ENCODE measurements at regions not wholly inside any gene's neighbourhood (a gene's known extent, or its start where the extent isn't known, plus 50 kb on each side); places are given as distances from the start of the nearest gene placed in this dataset.

DNA sequence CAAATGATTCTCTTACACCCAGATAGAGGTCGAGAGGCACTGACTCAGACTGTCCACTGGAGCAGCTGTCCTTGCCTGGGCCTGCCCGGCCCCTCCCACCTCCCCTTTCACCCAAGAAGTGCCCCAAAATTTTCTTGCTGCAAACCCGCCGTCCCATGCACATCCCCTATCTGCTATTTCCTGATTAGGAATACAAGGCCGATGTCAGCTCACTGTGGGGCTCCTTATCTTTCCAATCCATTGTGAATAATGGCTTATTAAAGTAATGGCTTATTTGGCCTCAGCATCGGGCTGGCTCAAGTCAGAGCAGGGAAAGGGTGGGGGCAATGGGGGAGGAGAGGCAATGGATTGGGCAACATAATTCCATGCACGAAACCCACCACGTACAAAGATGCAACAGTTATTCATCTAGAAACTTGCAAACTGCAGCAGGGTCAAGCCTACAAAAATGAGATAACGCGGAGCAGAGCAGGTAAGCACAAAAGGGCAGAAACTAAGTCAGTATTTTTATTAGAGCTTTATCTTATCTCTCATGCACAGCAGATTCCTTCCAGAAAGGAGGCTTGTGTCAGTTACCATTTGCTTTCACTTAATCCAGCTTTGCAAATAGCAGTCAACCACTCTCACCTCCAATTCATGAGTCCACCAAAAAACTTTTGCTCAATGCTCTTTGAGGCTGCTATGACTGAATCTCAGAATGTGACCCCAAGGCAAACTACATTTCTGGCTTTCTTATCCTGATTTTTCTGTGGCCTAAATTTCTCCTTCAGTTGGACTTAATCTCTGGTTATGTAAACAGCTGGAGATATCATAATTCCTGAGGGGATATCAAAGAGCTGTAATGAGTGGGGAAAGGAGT lies 138.2 kb upstream of the OSMR start:
- Mint-ChIP-seq H3K4me3 (no peak overlapping the region), H3K9me3 (no peaks in the 10 kb centered on the region), H3K27me3 (no peaks in the 10 kb centered on the region), H3K36me3 (ENCODE audit: low read depth) (no peaks in the 10 kb centered on the region), H3K27ac (no peak overlapping the region), H3K4me1 (ENCODE audit: low read depth) (no peaks in the 10 kb centered on the region)
- intact Hi-C loops (cut with micrococcal nuclease), result no loop called here

DNA sequence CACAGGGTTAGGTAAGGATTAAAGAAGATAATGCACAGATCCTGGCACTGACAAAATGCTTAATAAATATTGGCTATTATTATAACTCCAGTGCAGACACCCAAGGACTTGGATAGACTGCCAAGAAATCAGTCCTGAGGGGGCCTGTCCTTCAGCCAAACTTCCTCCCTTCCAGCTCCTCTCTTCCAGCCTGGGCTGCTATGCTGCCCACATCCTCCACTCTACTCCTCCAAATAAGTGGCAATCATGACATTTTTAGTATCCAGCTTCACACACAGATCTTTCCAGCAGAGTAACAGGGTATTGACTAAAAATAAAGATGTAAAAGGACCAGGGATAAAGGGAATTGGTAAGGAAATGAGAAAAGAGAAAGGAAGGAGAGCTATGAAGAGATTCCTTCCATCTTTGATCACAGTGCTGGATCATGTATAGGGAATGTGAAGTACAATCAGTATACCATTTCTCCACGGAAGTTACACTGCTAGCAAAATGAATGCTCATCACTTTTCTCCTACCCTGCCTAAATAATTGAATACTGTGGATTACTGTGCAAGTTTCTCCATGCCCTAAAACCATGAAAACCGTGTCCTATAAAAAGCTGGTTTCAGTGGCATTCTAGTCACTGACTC lies 136.0 kb upstream of the OSMR start:
- Mint-ChIP-seq H3K4me3 (no peak overlapping the region), H3K4me1 (ENCODE audit: low read depth) (no peaks in the 10 kb centered on the region), H3K36me3 (ENCODE audit: low read depth) (no peaks in the 10 kb centered on the region), H3K9me3 (no peaks in the 10 kb centered on the region), H3K27ac (no peak overlapping the region), H3K27me3 (no peaks in the 10 kb centered on the region)
- intact Hi-C loops (cut with micrococcal nuclease), result no loop called here

DNA sequence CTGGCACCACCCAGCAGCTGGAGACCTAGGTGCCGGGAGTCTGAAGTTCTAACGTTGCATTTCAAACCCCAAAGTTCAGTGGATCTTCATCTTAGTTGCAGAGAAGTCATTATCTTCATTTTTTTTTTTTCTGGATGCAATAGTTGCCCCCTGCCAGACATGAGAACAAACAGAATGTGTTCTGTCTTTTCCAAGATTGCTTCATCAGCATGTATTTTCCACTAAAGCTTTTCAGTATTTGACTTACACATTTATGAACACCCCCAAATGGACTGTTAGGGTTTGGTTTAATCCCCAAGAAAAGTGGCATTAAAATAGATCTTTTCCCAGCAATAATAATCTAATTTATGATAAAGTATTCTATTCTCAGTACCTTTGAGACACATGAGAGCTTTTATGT lies 135.2 kb upstream of the OSMR start:
- Mint-ChIP-seq H3K27ac (no peak overlapping the region), H3K4me1 (ENCODE audit: low read depth) (no peaks in the 10 kb centered on the region), H3K36me3 (ENCODE audit: low read depth) (no peaks in the 10 kb centered on the region), H3K4me3 (no peak overlapping the region), H3K27me3 (no peaks in the 10 kb centered on the region), H3K9me3 (no peaks in the 10 kb centered on the region)
- intact Hi-C loops (cut with micrococcal nuclease), result no loop called here

DNA sequence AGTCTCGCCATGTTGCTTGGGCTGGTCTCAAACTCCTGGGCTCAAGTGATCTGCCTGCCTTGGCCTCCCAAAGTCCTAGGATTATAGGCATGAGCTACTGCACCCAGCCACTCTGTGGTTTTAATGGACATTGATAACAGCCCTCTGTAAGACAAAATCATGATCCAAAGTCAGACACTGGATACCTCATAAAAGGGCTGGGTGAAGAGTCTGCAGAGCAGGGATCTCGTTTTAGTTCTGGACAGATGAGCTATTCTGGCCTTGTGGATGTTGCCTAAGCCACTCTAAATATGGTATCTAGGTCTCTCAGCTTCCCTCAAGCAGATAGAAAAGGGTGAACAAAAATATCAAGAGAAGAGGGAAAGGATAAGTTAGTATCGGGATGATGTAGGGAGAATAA lies 133.4 kb upstream of the OSMR start:
- no peak overlapping the region for H3K27ac Mint-ChIP-seq
- no peaks in the 10 kb centered on the region for H3K27me3 Mint-ChIP-seq
- intact Hi-C loops (cut with micrococcal nuclease), result no loop called here
- H3K4me3 Mint-ChIP-seq, result no peak overlapping the region
- H3K9me3 Mint-ChIP-seq, result no peaks in the 10 kb centered on the region
- H3K36me3 Mint-ChIP-seq (ENCODE audit: low read depth), result no peaks in the 10 kb centered on the region
- H3K4me1 Mint-ChIP-seq (ENCODE audit: low read depth), result no peaks in the 10 kb centered on the region

DNA sequence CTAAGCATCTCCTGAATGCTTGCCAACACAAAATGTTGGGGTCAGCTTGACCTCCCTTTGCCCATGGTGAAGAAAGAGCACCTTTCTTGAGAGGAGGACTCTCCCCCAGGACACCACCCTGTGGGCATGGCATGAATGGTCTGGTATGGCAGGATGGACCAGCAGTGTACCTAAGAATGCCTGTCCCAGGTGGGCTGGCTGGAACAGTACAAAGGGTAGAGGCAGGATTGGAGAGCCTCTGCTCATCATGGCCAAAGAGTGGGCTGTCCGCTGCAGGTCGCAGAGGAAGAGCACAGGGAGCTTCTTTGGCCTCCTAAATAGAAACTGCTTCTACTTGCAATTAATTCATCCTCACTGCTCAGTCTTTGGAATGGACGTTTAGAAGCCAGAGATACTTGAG lies 131.6 kb upstream of the OSMR start:
- H3K9me3 Mint-ChIP-seq, result no peaks in the 10 kb centered on the region
- H3K36me3 Mint-ChIP-seq (ENCODE audit: low read depth), result no peaks in the 10 kb centered on the region
- intact Hi-C loops (cut with micrococcal nuclease), result no loop called here
- no peak overlapping the region for H3K4me3 Mint-ChIP-seq
- H3K27me3 Mint-ChIP-seq, result no peaks in the 10 kb centered on the region
- no peak overlapping the region for H3K27ac Mint-ChIP-seq
- no peaks in the 10 kb centered on the region for H3K4me1 Mint-ChIP-seq (ENCODE audit: low read depth)

DNA sequence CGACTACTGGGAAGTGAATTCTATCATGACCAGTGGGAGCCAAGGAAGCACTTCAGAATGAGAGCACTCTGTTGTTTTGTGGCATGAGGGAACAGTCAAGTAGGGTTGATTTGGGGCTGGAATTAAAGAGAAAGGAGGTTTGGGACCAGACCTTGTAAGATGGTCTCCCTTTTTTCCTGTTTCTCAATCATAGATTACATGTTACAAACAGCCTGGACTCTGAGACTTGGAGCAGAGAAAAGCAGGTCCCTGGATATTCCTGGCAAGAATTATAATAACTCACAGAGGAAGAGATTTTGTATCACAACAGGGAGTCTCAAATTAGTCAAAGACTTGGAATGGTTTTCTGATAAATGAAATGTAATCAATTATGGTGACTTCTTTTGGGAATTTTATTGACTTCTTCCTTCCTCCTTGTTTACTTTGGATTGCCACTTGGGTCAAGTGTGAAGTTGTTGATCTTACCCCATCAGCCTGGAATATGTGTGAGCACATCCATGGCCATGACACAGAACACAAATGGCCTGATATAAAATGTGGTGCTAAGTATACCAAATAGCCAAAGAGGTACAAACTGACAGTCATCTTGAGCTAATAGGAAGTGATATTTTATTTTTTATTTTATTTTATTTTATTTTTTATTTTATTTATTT lies 131.0 kb upstream of the OSMR start:
- no peaks in the 10 kb centered on the region for H3K27me3 Mint-ChIP-seq
- intact Hi-C loops (cut with micrococcal nuclease), result no loop called here
- no peaks in the 10 kb centered on the region for H3K9me3 Mint-ChIP-seq
- H3K4me1 Mint-ChIP-seq (ENCODE audit: low read depth), result no peaks in the 10 kb centered on the region
- H3K36me3 Mint-ChIP-seq (ENCODE audit: low read depth), result no peaks in the 10 kb centered on the region
- no peak overlapping the region for H3K4me3 Mint-ChIP-seq
- no peak overlapping the region for H3K27ac Mint-ChIP-seq

DNA sequence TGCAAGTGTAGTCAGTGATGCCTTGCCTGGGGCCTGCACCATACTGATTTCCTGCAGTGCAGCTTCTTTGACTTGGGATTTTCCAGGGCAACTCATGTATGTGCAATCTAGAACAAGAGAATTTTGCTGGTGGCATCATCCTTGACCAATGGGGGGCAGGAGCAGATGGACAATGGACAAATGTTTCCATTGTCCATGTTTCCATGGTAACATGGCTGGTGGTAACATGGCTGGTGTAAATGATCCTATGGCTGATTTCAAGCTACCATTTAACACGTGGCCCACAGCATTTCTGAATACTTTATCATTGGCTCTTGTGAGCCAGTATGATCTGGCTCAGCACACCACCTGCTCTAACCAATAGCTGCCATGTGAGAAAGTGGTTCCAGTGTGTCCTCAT lies 130.1 kb upstream of the OSMR start:
- Mint-ChIP-seq H3K36me3 (ENCODE audit: low read depth) (no peaks in the 10 kb centered on the region), H3K27me3 (no peaks in the 10 kb centered on the region), H3K4me1 (ENCODE audit: low read depth) (no peaks in the 10 kb centered on the region), H3K9me3 (no peaks in the 10 kb centered on the region), H3K27ac (no peak overlapping the region), H3K4me3 (no peak overlapping the region)
- intact Hi-C loops (cut with micrococcal nuclease), result no loop called here

DNA sequence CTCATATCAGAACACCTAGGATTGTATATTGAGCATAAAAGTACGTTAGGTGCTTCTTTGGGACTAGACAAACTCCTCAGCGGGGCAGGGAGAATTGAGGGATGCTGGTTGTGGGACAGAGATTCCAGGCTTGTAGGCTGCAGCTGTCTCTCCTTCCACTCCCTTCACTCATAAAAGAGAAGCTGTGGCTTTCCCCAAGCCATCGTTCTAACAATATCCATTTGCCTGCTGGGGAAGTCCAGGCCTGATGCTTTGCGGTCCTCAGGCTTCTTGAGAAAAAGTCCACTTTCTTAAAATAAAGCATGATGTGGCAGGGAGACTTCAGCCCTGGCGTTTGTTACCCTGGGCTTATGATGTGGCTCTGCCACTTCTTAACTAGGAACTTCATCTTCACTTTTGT lies 129.3 kb upstream of the OSMR start:
- intact Hi-C loops (cut with micrococcal nuclease), result no loop called here
- Mint-ChIP-seq H3K9me3 (no peaks in the 10 kb centered on the region), H3K36me3 (ENCODE audit: low read depth) (no peaks in the 10 kb centered on the region), H3K4me3 (no peak overlapping the region), H3K4me1 (ENCODE audit: low read depth) (no peaks in the 10 kb centered on the region), H3K27ac (no peak overlapping the region), H3K27me3 (no peaks in the 10 kb centered on the region)

DNA sequence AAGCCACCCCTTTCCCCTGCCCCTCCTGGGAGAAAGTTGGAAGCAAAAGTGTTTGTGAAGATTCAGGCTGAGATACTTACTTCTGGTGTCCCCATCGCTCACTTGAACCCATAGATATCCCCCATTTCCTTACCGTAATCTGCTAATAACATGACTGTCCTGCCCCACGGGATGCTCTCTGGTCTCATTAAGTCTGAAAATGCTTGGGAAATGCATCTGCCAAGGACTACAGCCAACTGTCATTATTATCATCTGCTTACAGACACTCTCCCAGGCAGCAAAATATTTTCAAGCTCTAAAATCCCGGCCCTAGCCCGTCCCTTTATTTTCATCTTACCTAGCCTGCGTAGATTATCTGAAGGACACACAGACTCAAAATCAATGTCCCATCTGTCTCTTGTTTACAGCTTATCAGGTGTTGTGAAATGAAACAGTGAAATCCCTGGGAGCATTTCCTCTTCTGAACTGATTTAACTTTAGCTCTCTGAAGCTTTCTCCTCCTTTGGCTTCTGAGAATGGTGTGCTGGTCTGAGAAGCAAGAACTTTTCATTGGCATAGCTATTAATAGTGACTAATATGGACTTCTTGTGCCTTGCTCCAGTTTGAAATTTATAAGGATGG lies 126.9 kb upstream of the OSMR start:
- Mint-ChIP-seq H3K27ac (no peak overlapping the region), H3K4me3 (no peak overlapping the region), H3K4me1 (ENCODE audit: low read depth) (no peaks in the 10 kb centered on the region), H3K9me3 (no peaks in the 10 kb centered on the region), H3K36me3 (ENCODE audit: low read depth) (no peaks in the 10 kb centered on the region), H3K27me3 (no peaks in the 10 kb centered on the region)
- intact Hi-C loops (cut with micrococcal nuclease), result no loop called here

DNA sequence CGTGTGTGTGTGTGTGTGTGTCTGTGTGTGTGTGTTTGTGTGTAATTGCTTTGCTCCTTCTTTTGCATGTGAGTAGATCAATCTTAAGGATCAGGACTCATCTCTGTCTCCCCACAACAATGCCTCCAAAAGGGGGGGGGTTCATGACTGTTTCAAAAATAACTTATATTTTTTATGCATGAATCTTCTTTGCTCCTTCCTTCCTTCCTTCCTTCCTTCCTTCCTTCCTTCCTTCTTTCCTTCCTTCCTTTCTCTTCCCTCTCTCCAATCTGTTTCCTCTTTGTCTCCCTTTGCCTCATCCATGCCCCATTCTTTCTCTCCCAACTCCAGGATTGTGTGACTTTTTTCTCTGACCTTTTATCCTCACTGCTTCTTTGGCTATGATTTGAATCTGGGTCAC lies 126.4 kb upstream of the OSMR start:
- no peak overlapping the region for H3K27ac Mint-ChIP-seq
- no peaks in the 10 kb centered on the region for H3K9me3 Mint-ChIP-seq
- H3K4me3 Mint-ChIP-seq, result no peak overlapping the region
- intact Hi-C loops (cut with micrococcal nuclease), result no loop called here
- no peaks in the 10 kb centered on the region for H3K4me1 Mint-ChIP-seq (ENCODE audit: low read depth)
- no peaks in the 10 kb centered on the region for H3K27me3 Mint-ChIP-seq
- H3K36me3 Mint-ChIP-seq (ENCODE audit: low read depth), result no peaks in the 10 kb centered on the region

DNA sequence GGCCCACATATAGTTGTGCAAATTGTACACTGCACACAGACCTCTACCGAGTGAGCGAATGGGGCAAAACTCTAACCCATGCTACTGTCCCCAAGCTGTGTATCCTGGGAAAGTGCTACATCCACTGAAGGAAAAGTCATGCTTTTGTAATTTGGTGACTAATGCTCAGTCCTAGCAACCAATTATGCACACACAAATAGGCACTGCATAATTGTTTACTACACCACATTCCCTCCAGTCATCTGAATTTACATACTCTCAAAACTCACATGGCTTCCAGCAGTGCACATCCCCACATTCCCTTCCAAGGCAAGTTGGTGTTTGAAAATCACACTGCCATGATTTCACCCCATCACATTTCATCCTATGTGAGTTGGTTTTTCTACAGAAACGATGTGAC lies 125.9 kb upstream of the OSMR start:
- Mint-ChIP-seq H3K27me3 (no peaks in the 10 kb centered on the region), H3K27ac (no peak overlapping the region), H3K9me3 (no peaks in the 10 kb centered on the region), H3K4me3 (no peak overlapping the region), H3K36me3 (ENCODE audit: low read depth) (no peaks in the 10 kb centered on the region), H3K4me1 (ENCODE audit: low read depth) (no peaks in the 10 kb centered on the region)
- intact Hi-C loops (cut with micrococcal nuclease), result no loop called here

DNA sequence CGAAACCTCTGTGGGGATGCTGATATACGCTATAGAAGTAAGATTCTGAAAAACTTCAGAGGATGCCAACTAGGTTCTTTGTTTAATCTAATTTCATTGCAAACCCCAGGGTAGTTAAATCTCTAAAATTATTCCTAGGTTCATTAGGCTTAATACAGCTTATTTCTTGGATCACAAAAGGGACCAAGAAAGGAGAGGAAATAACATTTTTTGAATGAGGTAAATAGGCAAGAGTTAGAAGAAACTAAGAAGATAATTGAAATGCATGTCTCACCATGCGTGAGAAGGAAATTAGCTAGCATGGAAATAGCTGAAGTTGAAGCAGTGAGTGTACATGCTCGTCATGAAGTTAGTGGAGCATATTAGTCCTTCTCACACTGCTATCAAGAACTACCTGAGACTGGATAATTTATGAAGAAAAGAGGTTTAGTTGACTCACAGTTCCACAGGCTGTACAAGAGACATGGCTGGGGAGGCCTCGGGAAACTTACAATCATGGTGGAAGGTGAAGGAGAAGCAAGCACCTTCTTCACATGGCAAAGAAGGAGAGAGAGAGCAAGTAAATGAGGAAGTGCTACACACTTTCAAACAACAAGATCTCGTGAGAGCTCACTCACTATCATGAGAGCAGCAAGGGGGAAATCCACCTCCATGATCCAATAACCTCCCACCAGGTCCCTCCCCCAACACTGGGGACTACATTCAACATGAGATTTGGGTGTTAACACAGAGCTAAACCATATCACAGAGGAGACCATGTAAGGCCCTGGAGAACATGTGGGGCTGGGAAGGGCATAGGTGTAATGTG lies 125.1 kb upstream of the OSMR start:
- no peaks in the 10 kb centered on the region for H3K4me1 Mint-ChIP-seq (ENCODE audit: low read depth)
- H3K27me3 Mint-ChIP-seq, result no peaks in the 10 kb centered on the region
- no peak overlapping the region for H3K4me3 Mint-ChIP-seq
- no peak overlapping the region for H3K27ac Mint-ChIP-seq
- no peaks in the 10 kb centered on the region for H3K9me3 Mint-ChIP-seq
- intact Hi-C loops (cut with micrococcal nuclease), result no loop called here
- no peaks in the 10 kb centered on the region for H3K36me3 Mint-ChIP-seq (ENCODE audit: low read depth)

DNA sequence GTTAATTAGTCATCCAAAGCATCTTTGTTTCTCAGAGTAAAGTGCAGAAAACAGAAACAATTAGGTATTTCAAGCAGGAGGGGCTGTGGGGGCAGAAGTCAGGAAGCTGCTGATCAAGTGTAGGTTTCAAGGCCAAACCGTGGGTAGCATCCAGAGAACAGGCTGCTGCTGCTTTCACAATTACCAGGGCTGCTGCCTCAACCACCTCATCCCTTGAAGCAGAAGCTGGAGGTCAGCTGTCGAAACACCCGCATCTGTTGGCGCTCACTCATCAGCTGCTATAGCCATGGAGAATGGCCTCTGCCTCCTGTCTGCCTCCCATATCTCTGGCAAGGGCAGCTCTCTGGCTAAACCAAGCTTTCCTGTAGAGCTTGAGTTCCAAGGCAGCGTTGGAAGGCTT lies 122.9 kb upstream of the OSMR start:
- Mint-ChIP-seq H3K36me3 (ENCODE audit: low read depth) (no peaks in the 10 kb centered on the region), H3K9me3 (no peaks in the 10 kb centered on the region), H3K4me1 (ENCODE audit: low read depth) (no peaks in the 10 kb centered on the region), H3K27me3 (peaks cover 1% of the 10 kb centered on the region), H3K4me3 (no peak overlapping the region), H3K27ac (no peak overlapping the region)
- intact Hi-C loops (cut with micrococcal nuclease), result no loop called here

DNA sequence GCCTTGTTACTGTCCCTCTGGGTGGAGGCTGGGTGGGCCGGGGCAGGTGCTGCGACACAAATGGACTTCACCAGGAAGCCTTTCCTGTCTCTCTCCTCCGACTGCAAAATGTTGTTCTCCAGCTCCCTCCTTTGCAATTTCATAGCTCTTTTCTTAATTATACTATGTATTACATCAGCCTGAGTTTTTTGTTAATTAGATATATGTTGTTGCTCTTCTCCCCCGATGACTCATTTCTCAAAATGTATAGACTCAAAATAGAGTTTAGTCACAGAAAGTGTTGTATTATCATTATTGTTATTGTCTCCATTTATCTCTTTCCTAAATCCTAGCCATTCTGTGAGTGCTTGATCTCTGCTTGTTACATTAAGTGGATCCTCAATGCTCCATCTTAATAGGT lies 122.4 kb upstream of the OSMR start:
- peaks cover 1% of the 10 kb centered on the region for H3K27me3 Mint-ChIP-seq
- no peaks in the 10 kb centered on the region for H3K4me1 Mint-ChIP-seq (ENCODE audit: low read depth)
- no peak overlapping the region for H3K27ac Mint-ChIP-seq
- H3K36me3 Mint-ChIP-seq (ENCODE audit: low read depth), result no peaks in the 10 kb centered on the region
- H3K4me3 Mint-ChIP-seq, result no peak overlapping the region
- no peaks in the 10 kb centered on the region for H3K9me3 Mint-ChIP-seq
- intact Hi-C loops (cut with micrococcal nuclease), result no loop called here

Data from dendritic cell treated with granulocyte-macrophage colony-stimulating factor and Interleukin-4, amounts not matched to agents 40 ng/mL and 50 ng/mL, for 4 days (primary cell).